GM12878 (cell line): ENCODE measurements at regions not wholly inside any gene's neighbourhood (a gene's known extent, or its start where the extent isn't known, plus 50 kb on each side); places are given as distances from the start of the nearest gene placed in this dataset.

Experiments
- ATAC-seq: fragments of 200-7000 bp; cut with Tn5 transposase; 3 replicates; pipeline ENCODE4 v1.9.1; 2020; ENCODE audit warnings: mild to moderate bottlenecking, moderate library complexity
- BruUV-seq: library from RNA; stranded (reverse); fragments of 400-500 nt; replicated peaks from 2 replicates; lab custom pipeline; 2021; lab: Mats Ljungman, UMichigan
- CTCF ChIA-PET: fragments of 300-600 bp; sonication (Branson Sonifier 250); formaldehyde crosslinking; extraction: SDS; loops from one replicate; lab custom pipeline; 2021; ENCODE audit warnings: inconsistent platforms; lab: Yijun Ruan, JAX
- POLR2A ChIA-PET: fragments of 350-600 bp; formaldehyde crosslinking; extraction: SDS; loops from one replicate; lab custom pipeline; 2021; ENCODE audit warnings: inconsistent platforms; lab: Charles Lee
- RAD21 ChIA-PET: fragments of 300-600 bp; sonication (Branson Sonifier 250); formaldehyde crosslinking; loops from one replicate; lab custom pipeline; 2023; ENCODE audit warnings: antibody characterized with exemption; ENCODE audit not compliant: unreplicated experiment; lab: Charles Lee
- SMC1A ChIA-PET: fragments of 300-600 bp; sonication (Branson Sonifier 250); formaldehyde crosslinking; loops from one replicate; lab custom pipeline; 2023; ENCODE audit not compliant: unreplicated experiment, uncharacterized antibody; lab: Charles Lee
- DNase-seq: peaks from one replicate; pipeline ENCODE4 v3.0.0-alpha.2; 2011; ENCODE audit warnings: low read depth, low spot score
- FAIRE-seq: peaks from 3 replicates; lab custom pipeline; 2011; peaks lifted over from hg19 to GRCh38; lab: Jason Lieb, UNC
- H2AFZ ChIP-seq: 2 replicates; pipeline ENCODE4 v1.6.0; 2011; ENCODE audit warnings: low read depth, low read length, control low read depth; ENCODE audit not compliant: control insufficient read depth
- H3K27ac ChIP-seq: 2 replicates; pipeline ENCODE4 v1.5.1; 2011; ENCODE audit warnings: control low read depth; ENCODE audit not compliant: control insufficient read depth, insufficient read depth
- H3K27me3 ChIP-seq, 2 experiments: replicated peaks in 1 of 2; 2 replicates each; pipeline versions ENCODE4 v1.6.0 to v1.6.1; 2011; ENCODE audit warnings: low read length in 1 of 2; ENCODE audit not compliant: control insufficient read depth in 2 of 2, insufficient read depth in 2 of 2
- H3K36me3 ChIP-seq, 2 experiments: 2 replicates each; pipeline ENCODE4 v1.5.1; 2011; ENCODE audit warnings: low read length in 1 of 2; ENCODE audit not compliant: control insufficient read depth in 2 of 2, insufficient read depth in 2 of 2
- H3K4me1 ChIP-seq: 2 replicates; pipeline ENCODE4 v1.6.1; 2011; ENCODE audit warnings: mild to moderate bottlenecking, low read length, moderate library complexity, mixed read lengths; ENCODE audit not compliant: control insufficient read depth, insufficient read depth
- H3K4me2 ChIP-seq: 2 replicates; pipeline ENCODE4 v1.6.0; 2011; ENCODE audit warnings: control low read depth; ENCODE audit not compliant: control insufficient read depth, insufficient read depth
- H3K4me3 ChIP-seq: fragments of 200-600 bp; sonication (generic); 2 replicates; pipeline ENCODE4 v1.5.1; 2016
- H3K79me2 ChIP-seq: 2 replicates; pipeline ENCODE4 v1.6.0; 2011; ENCODE audit warnings: low read length; ENCODE audit not compliant: control insufficient read depth, insufficient read depth
- H3K9ac ChIP-seq: 2 replicates; pipeline ENCODE4 v1.8.0; 2011; ENCODE audit warnings: low read length, control low read depth, mixed read lengths; ENCODE audit not compliant: control insufficient read depth, insufficient read depth
- H3K9me3 ChIP-seq: replicated peaks from 3 replicates; pipeline ENCODE4 v1.5.1; 2011; ENCODE audit warnings: mild to moderate bottlenecking, low read length; ENCODE audit not compliant: control insufficient read depth, insufficient read depth
- H4K20me1 ChIP-seq: 2 replicates; pipeline ENCODE4 v1.6.0; 2011; ENCODE audit not compliant: control insufficient read depth, insufficient read depth
- ASH2L ChIP-seq: fragments of 300-600, 200-600 bp; sonication (generic); IDR thresholded peaks from 2 replicates; pipeline ENCODE4 v1.6.1; 2017; ENCODE audit warnings: low read depth, mild to moderate bottlenecking, borderline replicate concordance
- CBFB ChIP-seq: IDR thresholded peaks from 2 replicates; pipeline ENCODE4 v1.6.1; 2016; ENCODE audit warnings: antibody characterized with exemption, low read depth
- DPF2 ChIP-seq: fragments of 450-650 bp; IDR thresholded peaks from 2 replicates; pipeline ENCODE4 v1.6.1; 2017; ENCODE audit warnings: mild to moderate bottlenecking
- EGR1 ChIP-seq, 2 experiments: IDR thresholded peaks; 1 replicate in 1 of 2; 2 replicates in 1 of 2; pipeline ENCODE4 v1.6.1; 2011 to 2012; ENCODE audit warnings: low read depth in 2 of 2, low read length in 2 of 2, borderline replicate concordance in 1 of 2, mild to moderate bottlenecking in 1 of 2, moderate library complexity in 1 of 2
- FOS ChIP-seq: IDR thresholded peaks from 3 replicates; pipeline ENCODE4 v1.6.1; 2011; ENCODE audit warnings: borderline replicate concordance; ENCODE audit not compliant: insufficient read length; ENCODE audit errors: extremely low read depth
- HDAC2 ChIP-seq: fragments of 200-600 bp; sonication (generic); IDR thresholded peaks from 2 replicates; pipeline ENCODE4 v1.6.1; 2017
- HDGF ChIP-seq: fragments of 450-650 bp; IDR thresholded peaks from 2 replicates; pipeline ENCODE4 v1.6.1; 2016; ENCODE audit warnings: antibody characterized with exemption
- JUND ChIP-seq: IDR thresholded peaks from 2 replicates; pipeline ENCODE4 v1.6.1; 2012; ENCODE audit warnings: low read depth, mild to moderate bottlenecking, low read length, improper control_type of control experiment, moderate library complexity
- MAX ChIP-seq: IDR thresholded peaks from 2 replicates; pipeline ENCODE4 v1.6.1; 2012; ENCODE audit warnings: low read depth, low read length, improper control_type of control experiment
- NFYA ChIP-seq: IDR thresholded peaks from 2 replicates; pipeline ENCODE4 v1.6.1; 2011; ENCODE audit warnings: low read depth, mild to moderate bottlenecking, low read length, improper control_type of control experiment, borderline replicate concordance
- NR2F1 ChIP-seq: fragments of 450-650 bp; conservative IDR thresholded peaks from 2 replicates; pipeline ENCODE4 v1.6.1; 2017; ENCODE audit warnings: mild to moderate bottlenecking
- PAX8 ChIP-seq: fragments of 450-650 bp; IDR thresholded peaks from 2 replicates; pipeline ENCODE4 v1.6.1; 2017; ENCODE audit warnings: mild to moderate bottlenecking, moderate library complexity
- PKNOX1 ChIP-seq: fragments of 450-650 bp; IDR thresholded peaks from 2 replicates; pipeline ENCODE4 v1.6.1; 2016; ENCODE audit warnings: mild to moderate bottlenecking
- SIX5 ChIP-seq: IDR thresholded peaks from 2 replicates; pipeline ENCODE4 v1.6.1; 2011; ENCODE audit warnings: mild to moderate bottlenecking, low read depth, low read length, moderate library complexity; ENCODE audit not compliant: severe bottlenecking
- SMAD5 ChIP-seq: IDR thresholded peaks from 2 replicates; pipeline ENCODE4 v1.6.1; 2016; ENCODE audit warnings: antibody characterized with exemption, low read depth
- SP1 ChIP-seq: IDR thresholded peaks from one replicate; pipeline ENCODE4 v1.6.1; 2011; ENCODE audit warnings: low read depth, low read length
- USF1 ChIP-seq: IDR thresholded peaks from 2 replicates; pipeline ENCODE4 v1.6.1; 2011; ENCODE audit warnings: borderline replicate concordance, low read depth, mild to moderate bottlenecking, moderate library complexity, mixed read lengths, low read length; ENCODE audit not compliant: insufficient read depth; ENCODE audit errors: extremely low read length
- USF2 ChIP-seq: IDR thresholded peaks from 2 replicates; pipeline ENCODE4 v1.6.1; 2011; ENCODE audit warnings: low read depth, low read length, improper control_type of control experiment, borderline replicate concordance
- ZNF592 ChIP-seq: fragments of 450-650 bp; IDR thresholded peaks from 2 replicates; pipeline ENCODE4 v1.6.1; 2017; ENCODE audit warnings: mild to moderate bottlenecking, moderate library complexity
- ZSCAN29 ChIP-seq: fragments of 450-650 bp; IDR thresholded peaks from 2 replicates; pipeline ENCODE4 v1.6.1; 2017; ENCODE audit warnings: mild to moderate bottlenecking, moderate library complexity
- WGBS: methylation state at CpG from one replicate; pipeline ENCODE4 v1.1.6; 2016; ENCODE audit warnings: low lambda C conversion rate; ENCODE audit not compliant: insufficient replicate concordance, insufficient coverage; ENCODE audit errors: missing lambda C conversion rate; 5-methylcytosine and 5-hydroxymethylcytosine counted together
- in situ Hi-C: fragments of 300-500 bp; cut with MboI; formaldehyde crosslinking; loops from 9 replicates; pipeline ENCODE4 v1.14.3; 2018; ENCODE audit warnings: mixed read lengths
- intact Hi-C: fragments of 100-400 bp; cut with micrococcal nuclease; formaldehyde crosslinking; loops from one replicate; pipeline ENCODE4 v1.14.2; 2022; ENCODE audit not compliant: unreplicated experiment

GRCh38 chr14:42011221-42011620 is 404.5 kb downstream of the LRFN5 start:
- ATAC-seq, result peak; percentile 73
- no TSS peak for BruUV-seq
- CTCF ChIA-PET, result no interaction called here
- FAIRE-seq, result no peak
- Histone ChIP-seq H3K36me3 (no peaks in the 10 kb centered on the region), H3K4me3 (no peak overlapping the region), H3K79me2 (no peaks in the 10 kb centered on the region), H3K4me1 (no peaks in the 10 kb centered on the region), H3K9ac (no peak overlapping the region), H4K20me1 (no peaks in the 10 kb centered on the region), H3K9me3 (no peaks in the 10 kb centered on the region), H2AFZ (no peak overlapping the region), H3K27me3 (no peaks in the 10 kb centered on the region), H3K27ac (no peak overlapping the region), H3K4me2 (no peak overlapping the region)
- RAD21 ChIA-PET, result no interaction called here
- POLR2A ChIA-PET, result no interaction called here
- WGBS, result 0% methylated on average over 1 of the region's 1 CpG
- no peak for DNase-seq
- SMC1A ChIA-PET, result interaction anchor here (0.7 to 1.4 kb wide), 2 partner anchors 9 to 48 kb away, joined by 3 to 8 read pairs; no protein-coding TSS in a partner anchor
- intact Hi-C loops, result no loop called here
- in situ Hi-C loops, result no loop called here
- TF ChIP-seq ASH2L (no peak), ZSCAN29 (no peak), NFYA (no peak), CBFB (no peak), HDGF (no peak), SIX5 (no peak), USF2 (no peak), EGR1 (IDR thresholded peaks at IDR 0.05; ENCODE audit: borderline replicate concordance in 1 of 2, low read depth in 2 of 2, low read length in 2 of 2) (no peak), PKNOX1 (peak; percentile 15; the same call in 1 of the 2 replicates), ZNF592 (no peak), NR2F1 (no peak), DPF2 (peak; percentile 64; the same call in 1 of the 2 replicates), SP1 (no peak), FOS (no peak), HDAC2 (no peak), JUND (no peak), PAX8 (no peak), SMAD5 (no peak), MAX (no peak), USF1 (no peak)
